ENCODE measurements at regions not wholly inside any gene's neighbourhood (a gene's known extent, or its start where the extent isn't known, plus 50 kb on each side); places are given as distances from the start of the nearest gene placed in this dataset.
"Not testable (repeated sequence)": the region's sequence is repeated elsewhere in the genome, so short reads cannot be mapped to it uniquely, and the experiment has no call there.

GRCh38 chr14:104268725-104269436, 130.5 kb downstream of the KIF26A start:
- no peak for DNase-seq
- Histone ChIP-seq H3K9me3 (ENCODE audit: control extremely low read depth in 1 of 5, control insufficient read depth in 4 of 5, insufficient read depth in 2 of 5, low read depth in 1 of 5, low read length in 4 of 5) (no peaks in the 10 kb centered on the region), H3K36me3 (ENCODE audit: control insufficient read depth in 4 of 4, insufficient read depth in 4 of 4, low read length in 3 of 4) (no peaks in the 10 kb centered on the region), H3K27me3 (replicated peaks in 2 of 5; ENCODE audit: control insufficient read depth in 4 of 5, insufficient read depth in 5 of 5, low read length in 4 of 5) (peaks cover 0 to 21% (median 4%) of the 10 kb centered on the region in 5 experiments), H3K4me1 (ENCODE audit: control extremely low read depth in 1 of 4, control insufficient read depth in 4 of 4, insufficient read depth in 4 of 4, low read length in 3 of 4) (no peaks in the 10 kb centered on the region), H3K27ac (ENCODE audit: insufficient read depth in 1 of 2, low read depth in 1 of 2, low read length in 2 of 2, poor library complexity in 1 of 2, severe bottlenecking in 2 of 2) (no peak overlapping the region), H3K4me3 (ENCODE audit: control insufficient read depth in 1 of 7, extremely low read depth in 1 of 7, insufficient read depth in 4 of 7, low read depth in 2 of 7, low read length in 6 of 7) (no peak overlapping the region)
- 85% methylated on average over 22 of the region's 25 CpGs for WGBS (ENCODE audit: insufficient coverage)
- POLR2A ChIA-PET: no interaction called here
- CTCF ChIA-PET: interaction anchor here (1.0 kb wide), 1 partner anchor 25 kb away, joined by 3 read pairs; no protein-coding TSS in a partner anchor

DNA sequence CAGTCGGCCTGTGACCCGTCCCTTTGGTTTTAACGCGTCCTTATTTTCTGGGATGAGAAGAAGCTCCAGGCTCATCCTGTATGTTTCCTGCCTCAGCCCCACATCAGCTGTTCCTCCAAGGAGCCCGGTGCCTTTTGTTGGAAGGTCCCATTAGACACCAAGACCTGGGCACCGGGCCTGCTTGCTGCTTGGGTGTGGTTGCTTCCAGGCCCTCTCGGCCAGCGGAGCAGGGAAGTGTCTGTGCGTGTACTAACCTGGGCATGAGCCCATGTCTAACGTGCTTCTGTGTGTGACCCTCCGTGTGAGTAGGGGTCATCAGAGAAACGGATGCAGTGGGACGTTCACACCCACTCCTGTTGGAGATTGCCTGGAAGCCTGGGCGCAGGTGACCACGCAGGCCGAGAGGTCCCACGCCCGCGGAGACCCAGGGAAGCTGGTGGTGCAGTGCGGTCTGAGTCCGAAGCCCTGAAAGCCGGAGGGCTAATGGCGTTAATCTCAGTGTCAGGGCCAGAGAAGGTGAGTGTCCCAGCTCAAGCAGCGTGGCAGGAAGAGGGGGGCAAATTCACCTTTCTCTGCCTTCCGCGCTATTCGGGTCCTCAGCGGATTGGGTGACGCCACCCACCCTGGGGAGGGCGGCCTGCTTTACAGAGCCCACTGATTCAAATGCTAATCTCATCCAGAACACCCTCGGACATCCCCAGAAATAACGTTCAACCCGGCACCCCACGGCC, 131.3 kb downstream of the KIF26A start:
- ChIA-PET POLR2A (interaction anchor here (0.6 kb wide), 1 partner anchor 132 kb away, joined by 3 read pairs; no protein-coding TSS in a partner anchor), CTCF (interaction anchor here (1.0 kb wide), 1 partner anchor 24 kb away, joined by 3 read pairs; no protein-coding TSS in a partner anchor)
- H3K27ac ChIP-seq (ENCODE audit: insufficient read depth in 1 of 2, low read depth in 1 of 2, low read length in 2 of 2, poor library complexity in 1 of 2, severe bottlenecking in 2 of 2); H3K9me3 ChIP-seq (ENCODE audit: control extremely low read depth in 1 of 5, control insufficient read depth in 4 of 5, insufficient read depth in 2 of 5, low read depth in 1 of 5, low read length in 4 of 5); H3K36me3 ChIP-seq (ENCODE audit: control insufficient read depth in 4 of 4, insufficient read depth in 4 of 4, low read length in 3 of 4); H3K4me3 ChIP-seq (ENCODE audit: control insufficient read depth in 1 of 7, extremely low read depth in 1 of 7, insufficient read depth in 4 of 7, low read depth in 2 of 7, low read length in 6 of 7); H3K4me1 ChIP-seq (ENCODE audit: control extremely low read depth in 1 of 4, control insufficient read depth in 4 of 4, insufficient read depth in 4 of 4, low read length in 3 of 4); DNase-seq: not testable (repeated sequence)
- WGBS (ENCODE audit: insufficient coverage): 93% methylated on average over 15 of the region's 34 CpGs
- H3K27me3 ChIP-seq (replicated peaks in 2 of 5; ENCODE audit: control insufficient read depth in 4 of 5, insufficient read depth in 5 of 5, low read length in 4 of 5): peaks cover 0 to 22% (median 4%) of the 10 kb centered on the region in 5 experiments

GRCh38 chr14:104271391-104271790, 133.0 kb downstream of the KIF26A start:
- Histone ChIP-seq H3K27ac (ENCODE audit: insufficient read depth in 1 of 2, low read depth in 1 of 2, low read length in 2 of 2, poor library complexity in 1 of 2, severe bottlenecking in 2 of 2) (no peak overlapping the region), H3K4me3 (ENCODE audit: control insufficient read depth in 1 of 7, extremely low read depth in 1 of 7, insufficient read depth in 4 of 7, low read depth in 2 of 7, low read length in 6 of 7) (no peak overlapping the region), H3K9me3 (ENCODE audit: control extremely low read depth in 1 of 5, control insufficient read depth in 4 of 5, insufficient read depth in 2 of 5, low read depth in 1 of 5, low read length in 4 of 5) (no peaks in the 10 kb centered on the region), H3K27me3 (replicated peaks in 2 of 5; ENCODE audit: control insufficient read depth in 4 of 5, insufficient read depth in 5 of 5, low read length in 4 of 5) (peaks cover 0 to 31% (median 4%) of the 10 kb centered on the region in 5 experiments), H3K4me1 (ENCODE audit: control extremely low read depth in 1 of 4, control insufficient read depth in 4 of 4, insufficient read depth in 4 of 4, low read length in 3 of 4) (no peaks in the 10 kb centered on the region), H3K36me3 (ENCODE audit: control insufficient read depth in 4 of 4, insufficient read depth in 4 of 4, low read length in 3 of 4) (no peaks in the 10 kb centered on the region)
- no peak for DNase-seq
- POLR2A ChIA-PET: no interaction called here
- CTCF ChIA-PET: no interaction called here
- WGBS (ENCODE audit: insufficient coverage): no CpG with 5 or more reads among the region's 1 CpG

- Histone ChIP-seq H3K9me3 (ENCODE audit: control extremely low read depth in 1 of 5, control insufficient read depth in 4 of 5, insufficient read depth in 2 of 5, low read depth in 1 of 5, low read length in 4 of 5) (no peaks in the 10 kb centered on the region), H3K36me3 (ENCODE audit: control insufficient read depth in 4 of 4, insufficient read depth in 4 of 4, low read length in 3 of 4) (no peaks in the 10 kb centered on the region), H3K27ac (ENCODE audit: insufficient read depth in 1 of 2, low read depth in 1 of 2, low read length in 2 of 2, poor library complexity in 1 of 2, severe bottlenecking in 2 of 2) (no peak overlapping the region), H3K4me1 (ENCODE audit: control extremely low read depth in 1 of 4, control insufficient read depth in 4 of 4, insufficient read depth in 4 of 4, low read length in 3 of 4) (no peaks in the 10 kb centered on the region), H3K4me3 (ENCODE audit: control insufficient read depth in 1 of 7, extremely low read depth in 1 of 7, insufficient read depth in 4 of 7, low read depth in 2 of 7, low read length in 6 of 7) (no peak overlapping the region), H3K27me3 (replicated peaks in 2 of 5; ENCODE audit: control insufficient read depth in 4 of 5, insufficient read depth in 5 of 5, low read length in 4 of 5) (peaks cover 0 to 29% (median 0%) of the 10 kb centered on the region in 5 experiments)
- ChIA-PET CTCF (no interaction called here), POLR2A (no interaction called here)
- no peak for DNase-seq
- 97% methylated on average over 9 of the region's 9 CpGs for WGBS (ENCODE audit: insufficient coverage)
Measured at GRCh38 chr14:104274806-104275205, 136.4 kb downstream of the KIF26A start.

DNA sequence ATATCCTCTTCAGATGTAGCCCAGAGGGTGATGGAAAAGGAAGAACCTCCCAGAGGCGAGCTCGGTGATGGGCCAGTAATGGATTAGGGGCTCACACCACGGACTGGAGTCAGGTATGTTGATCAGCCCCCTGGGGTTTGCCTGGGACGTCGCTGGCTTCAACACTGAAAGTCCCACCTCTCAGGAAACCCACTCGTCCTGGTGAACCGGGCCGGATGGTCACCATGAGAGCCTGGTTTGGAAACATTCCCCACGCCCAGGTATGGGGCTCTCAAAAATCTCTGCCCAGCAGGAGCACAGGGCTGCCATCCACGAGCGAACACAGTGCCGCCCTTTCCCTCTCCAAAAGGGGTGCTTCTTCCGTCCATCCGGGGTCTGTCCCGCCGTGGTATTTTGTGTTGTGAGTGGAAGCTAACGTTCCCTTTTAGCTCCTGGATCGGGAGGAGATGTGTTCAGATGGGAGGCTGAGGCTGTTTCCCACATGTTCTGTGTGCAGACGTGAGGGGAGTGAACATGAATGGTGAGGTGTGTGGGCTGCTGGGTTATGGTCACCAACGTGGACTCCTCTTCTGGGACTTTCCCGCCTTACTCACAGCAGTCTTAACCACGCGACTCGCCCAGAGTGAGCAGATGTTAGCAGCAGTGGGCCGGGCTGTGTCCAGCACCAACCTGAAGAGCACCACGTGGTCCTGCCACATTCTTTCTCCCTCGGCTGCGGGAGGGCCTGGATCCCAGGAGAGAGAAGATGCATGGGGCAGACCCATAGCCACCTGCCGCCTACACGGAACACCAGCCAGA, 139.2 kb downstream of the KIF26A start:
- Histone ChIP-seq H3K36me3 (ENCODE audit: control insufficient read depth in 4 of 4, insufficient read depth in 4 of 4, low read length in 3 of 4) (no peaks in the 10 kb centered on the region), H3K27me3 (replicated peaks in 2 of 5; ENCODE audit: control insufficient read depth in 4 of 5, insufficient read depth in 5 of 5, low read length in 4 of 5) (peaks cover 0 to 25% (median 0%) of the 10 kb centered on the region in 5 experiments), H3K27ac (ENCODE audit: insufficient read depth in 1 of 2, low read depth in 1 of 2, low read length in 2 of 2, poor library complexity in 1 of 2, severe bottlenecking in 2 of 2) (no peak overlapping the region), H3K4me1 (ENCODE audit: control extremely low read depth in 1 of 4, control insufficient read depth in 4 of 4, insufficient read depth in 4 of 4, low read length in 3 of 4) (no peaks in the 10 kb centered on the region), H3K9me3 (ENCODE audit: control extremely low read depth in 1 of 5, control insufficient read depth in 4 of 5, insufficient read depth in 2 of 5, low read depth in 1 of 5, low read length in 4 of 5) (no peaks in the 10 kb centered on the region), H3K4me3 (ENCODE audit: control insufficient read depth in 1 of 7, extremely low read depth in 1 of 7, insufficient read depth in 4 of 7, low read depth in 2 of 7, low read length in 6 of 7) (no peak overlapping the region)
- ChIA-PET CTCF (no interaction called here), POLR2A (no interaction called here)
- no peak for DNase-seq
- WGBS (ENCODE audit: insufficient coverage): 93% methylated on average over 26 of the region's 30 CpGs

DNA sequence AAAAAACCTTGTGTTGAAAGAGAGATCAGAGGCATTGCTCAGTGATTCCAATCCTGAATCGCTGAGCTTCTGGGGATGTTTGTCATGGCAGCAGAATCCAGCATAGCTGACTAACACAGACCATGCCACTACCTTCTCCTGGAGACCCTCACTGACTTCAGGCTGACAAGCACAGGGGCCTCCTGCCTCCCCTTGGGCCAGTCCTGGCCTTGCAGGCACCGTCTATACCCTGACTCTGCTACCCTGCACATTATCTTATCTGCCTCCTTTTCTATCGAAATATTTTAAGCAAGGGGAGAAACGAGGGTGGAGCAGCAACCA, 139.8 kb downstream of the KIF26A start:
- Histone ChIP-seq H3K27ac (ENCODE audit: insufficient read depth in 1 of 2, low read depth in 1 of 2, low read length in 2 of 2, poor library complexity in 1 of 2, severe bottlenecking in 2 of 2) (no peak overlapping the region), H3K36me3 (ENCODE audit: control insufficient read depth in 4 of 4, insufficient read depth in 4 of 4, low read length in 3 of 4) (no peaks in the 10 kb centered on the region), H3K4me1 (ENCODE audit: control extremely low read depth in 1 of 4, control insufficient read depth in 4 of 4, insufficient read depth in 4 of 4, low read length in 3 of 4) (no peaks in the 10 kb centered on the region), H3K27me3 (replicated peaks in 2 of 5; ENCODE audit: control insufficient read depth in 4 of 5, insufficient read depth in 5 of 5, low read length in 4 of 5) (peaks cover 0 to 25% (median 0%) of the 10 kb centered on the region in 5 experiments), H3K4me3 (ENCODE audit: control insufficient read depth in 1 of 7, extremely low read depth in 1 of 7, insufficient read depth in 4 of 7, low read depth in 2 of 7, low read length in 6 of 7) (no peak overlapping the region), H3K9me3 (ENCODE audit: control extremely low read depth in 1 of 5, control insufficient read depth in 4 of 5, insufficient read depth in 2 of 5, low read depth in 1 of 5, low read length in 4 of 5) (no peaks in the 10 kb centered on the region)
- DNase-seq: no peak
- 100% methylated on average over 1 of the region's 4 CpGs for WGBS (ENCODE audit: insufficient coverage)
- POLR2A ChIA-PET: no interaction called here
- CTCF ChIA-PET: no interaction called here
